WI38 (cell line): ENCODE measurements at regions not wholly inside any gene's neighbourhood (a gene's known extent, or its start where the extent isn't known, plus 50 kb on each side); places are given as distances from the start of the nearest gene placed in this dataset.

ENCODE experiments used
- H3K4me3 ChIP-seq: 2 replicates; pipeline ENCODE4 v1.5.1; 2011; ENCODE audit warnings: low read depth, mild to moderate bottlenecking, control low read depth, low read length
- TF ChIP-seq, protein P1 (sequence below): IDR thresholded peaks from 2 replicates; pipeline ENCODE4 v1.5.1; 2012; ENCODE audit warnings: low read depth, mild to moderate bottlenecking, control low read depth, low read length

DNA sequence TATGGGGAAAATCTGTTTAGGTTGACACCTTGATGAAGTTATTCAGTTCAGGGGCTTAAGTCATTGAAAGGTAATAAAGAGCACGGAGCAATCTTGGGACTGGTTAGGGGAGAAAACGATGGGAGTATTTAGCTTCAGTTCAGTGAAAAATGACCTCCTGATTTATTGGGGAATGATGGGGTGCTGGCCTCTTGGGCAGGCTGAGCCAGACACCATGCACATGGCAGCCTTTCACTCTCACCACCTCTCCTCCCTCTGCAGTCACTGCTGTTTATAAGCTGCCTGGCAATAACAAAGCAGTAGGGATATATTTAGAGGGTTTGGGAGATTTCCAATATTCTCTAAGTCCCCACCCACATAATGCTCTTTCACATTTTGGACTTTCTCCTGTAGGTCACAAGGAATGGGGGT, 140.5 kb upstream of the HS3ST2 start:
- TF ChIP-seq, protein P1, sequence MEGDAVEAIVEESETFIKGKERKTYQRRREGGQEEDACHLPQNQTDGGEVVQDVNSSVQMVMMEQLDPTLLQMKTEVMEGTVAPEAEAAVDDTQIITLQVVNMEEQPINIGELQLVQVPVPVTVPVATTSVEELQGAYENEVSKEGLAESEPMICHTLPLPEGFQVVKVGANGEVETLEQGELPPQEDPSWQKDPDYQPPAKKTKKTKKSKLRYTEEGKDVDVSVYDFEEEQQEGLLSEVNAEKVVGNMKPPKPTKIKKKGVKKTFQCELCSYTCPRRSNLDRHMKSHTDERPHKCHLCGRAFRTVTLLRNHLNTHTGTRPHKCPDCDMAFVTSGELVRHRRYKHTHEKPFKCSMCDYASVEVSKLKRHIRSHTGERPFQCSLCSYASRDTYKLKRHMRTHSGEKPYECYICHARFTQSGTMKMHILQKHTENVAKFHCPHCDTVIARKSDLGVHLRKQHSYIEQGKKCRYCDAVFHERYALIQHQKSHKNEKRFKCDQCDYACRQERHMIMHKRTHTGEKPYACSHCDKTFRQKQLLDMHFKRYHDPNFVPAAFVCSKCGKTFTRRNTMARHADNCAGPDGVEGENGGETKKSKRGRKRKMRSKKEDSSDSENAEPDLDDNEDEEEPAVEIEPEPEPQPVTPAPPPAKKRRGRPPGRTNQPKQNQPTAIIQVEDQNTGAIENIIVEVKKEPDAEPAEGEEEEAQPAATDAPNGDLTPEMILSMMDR = no peak
- H3K4me3 ChIP-seq = no peak overlapping the region

DNA sequence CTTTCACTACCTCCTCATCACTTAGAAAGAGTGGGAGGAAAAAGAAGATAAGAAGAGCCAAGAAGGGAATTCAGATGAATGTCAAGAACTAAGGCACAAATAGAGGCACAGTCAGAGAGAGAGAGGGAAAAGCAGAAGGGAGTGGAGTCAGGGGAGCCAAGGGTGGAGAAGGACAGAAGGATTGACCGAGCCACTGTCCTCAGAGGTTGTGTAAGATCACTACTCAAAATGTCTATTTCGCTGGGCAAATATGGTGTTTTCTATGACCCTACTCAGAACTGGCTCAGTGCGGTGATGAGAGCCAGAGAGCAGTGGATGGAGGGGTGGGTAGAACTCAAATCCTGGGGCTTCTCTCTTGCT, 139.2 kb upstream of the HS3ST2 start:
- TF ChIP-seq, protein P1 = no peak
- H3K4me3 ChIP-seq = no peak overlapping the region

DNA sequence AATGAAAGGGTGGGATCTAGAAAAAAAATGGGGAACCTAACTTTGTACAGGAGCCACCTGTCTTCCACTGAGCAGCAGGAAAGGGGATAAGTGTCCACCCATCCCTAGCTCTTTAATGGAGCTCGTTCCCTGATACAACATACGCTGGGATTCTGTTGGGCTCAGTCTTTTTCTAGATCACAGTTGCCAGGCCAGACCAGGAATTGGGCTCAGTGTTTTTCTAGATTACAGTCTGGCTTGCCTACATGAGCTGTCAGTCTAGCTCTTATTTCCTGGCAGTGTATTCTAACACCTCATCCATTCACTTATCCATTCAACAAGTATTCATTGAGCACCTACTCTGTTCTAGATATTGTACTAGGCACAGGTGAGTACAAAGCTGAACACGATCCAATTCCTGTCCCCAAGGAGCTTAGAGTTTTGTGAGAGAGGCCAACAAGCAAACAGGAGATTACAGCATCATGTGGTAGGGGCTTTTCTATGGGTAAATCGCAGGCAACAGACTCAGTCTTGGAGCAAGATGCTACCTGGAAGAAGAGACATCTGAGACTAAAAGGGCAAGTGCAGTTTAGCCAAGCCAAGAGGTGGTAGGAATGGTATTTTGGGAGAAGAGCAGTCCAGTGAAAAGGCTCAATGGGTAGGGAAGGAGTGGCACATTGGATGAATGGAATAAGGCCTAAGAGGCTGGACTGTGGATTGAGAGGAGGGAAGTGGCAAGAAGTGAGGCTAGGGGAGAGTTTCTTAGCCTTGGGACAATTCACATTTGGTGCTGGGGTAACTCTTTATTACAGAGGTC, 138.0 kb upstream of the HS3ST2 start:
- no peak overlapping the region for H3K4me3 ChIP-seq
- TF ChIP-seq, protein P1 = no peak

DNA sequence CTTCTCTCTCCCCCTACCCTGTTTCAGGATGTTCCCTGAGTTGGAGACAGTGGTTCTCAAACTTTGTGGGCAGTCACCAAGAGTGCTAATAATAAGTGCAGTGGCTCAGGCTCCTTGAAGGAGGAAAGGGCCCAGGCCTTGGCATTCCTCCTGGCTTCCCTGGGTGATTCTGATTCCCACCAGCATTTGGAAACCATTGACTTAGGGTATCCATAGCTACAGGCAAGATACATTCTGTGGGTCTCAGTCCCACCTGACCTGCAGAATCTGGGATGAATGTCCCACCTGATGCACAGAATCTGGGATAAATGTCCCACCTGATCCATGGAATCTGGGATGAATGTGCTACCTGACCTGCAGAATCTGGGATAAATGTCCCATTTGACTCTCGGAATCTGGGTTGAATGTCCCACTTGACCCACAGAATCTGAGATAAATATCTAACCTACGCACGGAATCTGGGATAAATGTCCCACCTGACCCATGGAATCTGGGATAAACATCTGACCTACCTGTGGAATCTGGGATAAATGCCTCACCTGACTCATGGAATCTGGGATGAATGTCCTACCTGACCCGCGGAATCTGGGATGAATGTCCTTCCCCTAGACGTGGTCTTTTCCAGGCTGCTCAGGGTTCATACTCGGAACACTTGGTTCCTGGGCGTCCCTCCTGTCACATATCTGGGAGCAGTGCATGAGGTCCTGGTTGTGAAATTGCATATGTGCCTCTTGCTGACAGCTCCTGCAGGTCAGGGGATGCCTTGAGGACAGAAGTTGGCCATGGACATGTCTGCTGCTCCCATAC, 136.7 kb upstream of the HS3ST2 start:
- TF ChIP-seq, protein P1 = no peak

DNA sequence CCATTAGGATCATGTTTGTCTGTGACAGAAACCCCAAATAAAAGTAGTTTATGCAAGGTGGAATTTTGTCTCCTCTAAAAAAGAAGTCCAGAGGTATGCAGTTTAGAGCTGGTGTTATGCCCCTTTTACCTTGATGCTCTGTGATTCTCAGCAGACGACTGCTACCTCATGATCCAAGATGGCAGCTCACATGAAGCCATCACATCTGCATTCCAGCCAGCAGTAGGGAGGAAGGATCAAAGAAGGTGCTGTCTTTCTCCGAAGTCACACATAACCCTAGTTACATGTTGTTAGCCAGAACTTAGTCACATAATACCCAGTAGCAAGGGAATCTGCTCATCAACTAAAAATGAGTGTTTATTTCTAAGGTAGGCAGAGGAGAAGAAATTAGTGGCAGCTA, 135.7 kb upstream of the HS3ST2 start:
- TF ChIP-seq, protein P1 = no peak
- no peak overlapping the region for H3K4me3 ChIP-seq

More for the DNA sequence above, 136.7 kb upstream of the HS3ST2 start:
- no peak overlapping the region for H3K4me3 ChIP-seq

DNA sequence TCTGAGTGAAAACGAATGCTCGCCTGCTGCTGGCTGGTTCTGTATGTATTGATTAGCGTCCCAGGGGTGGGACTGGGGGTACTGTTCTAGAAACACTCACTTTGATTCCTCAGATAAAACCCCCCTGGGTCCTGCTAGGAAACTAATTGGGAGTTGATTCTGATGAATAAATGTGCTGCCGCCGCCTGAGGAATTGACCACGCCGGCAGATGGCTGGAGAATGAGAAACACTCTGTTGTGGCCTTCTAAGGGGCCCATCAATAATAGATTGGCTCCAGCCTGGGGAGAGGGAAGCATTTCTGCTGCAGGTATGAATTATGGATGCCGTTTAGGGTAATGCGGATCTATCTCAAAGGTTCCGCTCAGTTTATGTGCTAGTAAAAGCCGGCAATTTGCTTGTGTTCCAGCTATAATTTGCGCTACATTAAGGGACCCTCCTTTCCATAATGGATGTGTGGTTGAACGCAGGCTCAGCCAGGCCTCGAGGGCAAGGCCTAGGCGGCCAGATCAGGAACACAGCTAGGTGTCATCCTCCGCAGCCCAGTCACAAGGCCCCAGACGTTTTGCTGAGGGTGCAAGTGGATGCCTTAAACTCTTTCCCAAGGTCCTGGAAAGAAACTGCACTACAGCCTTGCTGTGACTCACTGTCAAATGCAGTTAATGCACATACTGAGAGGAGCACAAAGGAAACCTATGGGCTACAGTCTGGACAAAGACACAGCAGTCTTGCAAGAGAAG, 132.2 kb upstream of the HS3ST2 start:
- H3K4me3 ChIP-seq = no peak overlapping the region
- TF ChIP-seq, protein P1 = no peak
